CD4-positive, alpha-beta T cell treated with Interleukin-6 for 4 hours (primary cell): ENCODE measurements at regions not wholly inside any gene's neighbourhood (a gene's known extent, or its start where the extent isn't known, plus 50 kb on each side); places are given as distances from the start of the nearest gene placed in this dataset.
"Not testable (repeated sequence)": the region's sequence is repeated elsewhere in the genome, so short reads cannot be mapped to it uniquely, and the experiment has no call there.

Source experiments
- DNase-seq: peaks from one replicate; pipeline ENCODE4 v3.0.0-alpha.2; 2020; ENCODE audit warnings: mixed read lengths

- DNase-seq = no peak
These were observed 58.8 kb downstream of the UQCRFS1 start for GRCh38 chr19:29154163-29154562.

GRCh38 chr19:29145756-29146155, 67.2 kb downstream of the UQCRFS1 start:
- DNase-seq = no peak

GRCh38 chr19:29143183-29143582, 69.8 kb downstream of the UQCRFS1 start:
- DNase-seq = no peak

DNA sequence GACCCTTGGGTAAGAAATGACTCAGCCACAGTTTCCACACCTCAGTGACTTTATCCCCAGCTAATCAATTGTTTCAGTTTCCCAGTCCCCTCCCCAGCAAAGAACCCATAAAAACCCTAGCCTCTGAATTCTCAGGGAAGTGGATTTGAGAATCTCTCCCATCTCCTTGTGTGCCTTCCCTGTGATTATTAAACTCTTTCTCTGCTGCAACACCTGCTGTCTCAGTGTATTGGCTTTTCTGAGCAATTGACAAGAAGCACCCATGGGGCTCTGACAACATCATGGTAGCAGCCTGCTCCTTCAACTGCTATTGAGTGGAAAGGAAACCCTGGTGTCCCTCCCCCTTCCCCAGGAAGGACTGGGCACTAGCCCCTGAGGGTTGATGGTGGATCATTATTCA, 73.7 kb downstream of the UQCRFS1 start:
- DNase-seq = no peak

GRCh38 chr19:29138206-29138605, 74.7 kb downstream of the UQCRFS1 start:
- DNase-seq = not testable (repeated sequence)

- no peak for DNase-seq
These were observed 81.5 kb downstream of the UQCRFS1 start for GRCh38 chr19:29131456-29131855.

- DNase-seq = no peak
These were observed 83.8 kb downstream of the UQCRFS1 start for GRCh38 chr19:29129148-29129547.

GRCh38 chr19:29128203-29128602, 84.7 kb downstream of the UQCRFS1 start:
- DNase-seq = no peak

DNA sequence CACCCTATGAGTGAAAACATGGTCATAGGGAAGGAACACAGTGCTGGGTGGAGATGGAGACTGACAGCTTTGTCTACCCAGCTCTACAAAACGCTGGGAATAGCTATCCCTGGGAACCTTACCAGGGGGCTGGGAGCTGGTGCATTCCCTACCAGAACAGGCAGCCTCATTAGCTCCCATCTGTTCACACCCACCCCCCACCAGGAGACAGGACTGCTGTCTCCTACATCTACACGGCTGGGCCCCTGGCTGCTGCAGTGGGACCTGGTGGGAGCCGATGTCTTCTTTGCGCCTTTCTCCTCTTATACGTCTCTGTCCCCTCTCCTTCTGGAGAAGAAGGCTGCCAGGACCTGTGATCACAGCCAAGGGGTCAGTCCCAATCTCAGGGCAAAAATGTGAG, 90.8 kb downstream of the UQCRFS1 start:
- no peak for DNase-seq

- no peak for DNase-seq
These were observed 91.3 kb downstream of the UQCRFS1 start for GRCh38 chr19:29121684-29122083.

- no peak for DNase-seq
These were observed 92.5 kb downstream of the UQCRFS1 start for GRCh38 chr19:29120466-29120865.

DNA sequence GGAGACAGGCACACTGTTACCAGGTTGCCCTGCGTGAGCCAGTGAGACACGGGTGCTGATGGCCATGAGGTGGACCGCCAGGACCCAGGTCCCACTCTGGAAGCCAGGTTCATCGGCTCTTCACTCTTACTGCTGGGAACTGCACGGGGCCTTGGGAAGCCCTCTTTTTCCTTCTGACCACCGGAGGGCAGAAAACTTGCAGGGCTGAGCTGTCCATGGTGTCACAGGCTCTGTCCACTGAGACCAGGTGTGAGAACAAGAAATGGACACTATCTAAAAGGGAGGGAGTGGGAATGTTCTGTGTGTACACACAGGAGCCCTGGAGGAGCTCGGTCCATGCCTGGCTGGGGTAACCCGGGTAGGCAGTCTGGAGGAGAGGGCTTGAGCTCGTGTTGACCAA, 93.4 kb downstream of the UQCRFS1 start:
- DNase-seq = no peak

DNA sequence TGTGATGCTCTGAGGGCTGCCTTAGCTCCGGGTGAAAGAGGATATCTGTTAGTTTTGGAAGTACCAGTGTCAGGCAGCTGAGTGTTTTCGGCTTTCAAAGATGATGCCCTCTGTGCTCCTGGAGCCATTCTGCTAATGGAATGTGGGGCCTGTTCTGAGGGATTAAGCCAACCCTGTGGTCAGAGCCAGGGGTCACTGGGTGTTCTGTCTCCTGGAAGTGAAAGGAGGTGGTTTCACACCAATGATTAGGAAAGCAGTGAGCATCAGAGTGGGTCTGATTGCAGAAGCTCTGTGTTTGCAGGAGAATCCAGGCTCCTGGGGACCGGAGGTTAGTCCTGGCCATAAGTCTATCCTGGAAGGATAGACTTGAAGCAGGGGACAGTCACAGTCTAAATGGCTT, 94.6 kb downstream of the UQCRFS1 start:
- no peak for DNase-seq

DNA sequence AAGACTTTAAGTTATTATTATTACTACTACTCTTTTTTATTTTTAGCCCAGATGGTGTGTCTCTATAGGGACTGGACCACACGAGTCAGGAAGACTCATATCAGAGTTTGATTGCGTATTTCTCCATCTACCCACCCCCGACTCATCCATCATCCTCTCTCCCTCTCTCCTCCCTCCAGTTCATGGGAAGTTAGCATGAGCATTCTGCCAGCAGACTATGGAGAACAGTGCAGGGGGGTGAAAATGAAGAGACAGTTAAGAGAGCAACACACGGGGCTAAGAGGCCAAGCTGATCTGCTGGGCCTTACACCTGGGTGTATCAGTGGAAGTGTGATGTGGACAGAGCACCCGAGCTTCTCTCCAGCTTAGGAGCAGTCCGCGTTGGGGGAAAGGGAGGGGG, 95.0 kb downstream of the UQCRFS1 start:
- DNase-seq = no peak

GRCh38 chr19:29115181-29115580, 97.8 kb downstream of the UQCRFS1 start:
- DNase-seq = no peak

- DNase-seq = no peak
These were observed 99.1 kb downstream of the UQCRFS1 start for GRCh38 chr19:29113838-29114237.

DNA sequence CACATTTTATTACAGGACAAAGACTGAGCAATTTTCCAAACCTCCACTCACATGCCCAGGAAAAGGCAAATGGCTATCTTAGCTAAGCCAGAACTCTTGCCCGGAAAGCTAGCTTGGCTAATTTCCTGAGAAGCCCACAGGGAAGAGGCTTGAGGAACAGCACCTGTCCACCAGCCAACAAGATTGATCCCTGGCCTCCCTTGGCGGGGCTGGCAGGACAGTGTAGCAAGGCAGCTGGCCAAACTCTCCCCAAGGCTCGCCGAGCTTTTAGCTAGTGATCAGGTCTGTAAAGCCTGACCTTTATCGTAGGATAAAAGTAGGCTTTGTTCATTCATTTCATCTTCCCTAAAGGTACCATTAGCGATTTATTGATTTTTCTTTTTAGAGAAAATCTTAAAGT, 101.4 kb downstream of the UQCRFS1 start:
- DNase-seq = no peak

DNA sequence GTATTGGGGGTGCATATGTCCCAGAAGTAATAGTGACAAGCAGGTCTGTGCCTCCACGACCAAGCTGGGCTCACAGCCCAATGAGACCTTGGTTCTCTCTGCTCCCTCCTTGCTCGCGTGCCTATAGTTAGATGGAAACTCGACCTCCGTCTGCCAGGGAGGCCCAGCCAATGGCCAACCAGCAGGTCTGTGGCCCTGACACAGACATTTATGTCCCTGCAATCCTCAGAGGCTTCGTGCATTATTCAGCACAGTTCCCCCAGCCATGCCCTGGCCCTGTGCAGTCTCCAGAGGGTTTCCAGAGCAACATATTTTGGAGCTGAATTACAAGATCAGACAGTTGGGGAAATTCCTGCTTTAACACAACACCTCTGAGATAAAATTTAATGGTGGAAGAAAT, 105.1 kb downstream of the UQCRFS1 start:
- DNase-seq = no peak

GRCh38 chr19:29106346-29106885, 106.5 kb downstream of the UQCRFS1 start:
- DNase-seq = no peak

DNA sequence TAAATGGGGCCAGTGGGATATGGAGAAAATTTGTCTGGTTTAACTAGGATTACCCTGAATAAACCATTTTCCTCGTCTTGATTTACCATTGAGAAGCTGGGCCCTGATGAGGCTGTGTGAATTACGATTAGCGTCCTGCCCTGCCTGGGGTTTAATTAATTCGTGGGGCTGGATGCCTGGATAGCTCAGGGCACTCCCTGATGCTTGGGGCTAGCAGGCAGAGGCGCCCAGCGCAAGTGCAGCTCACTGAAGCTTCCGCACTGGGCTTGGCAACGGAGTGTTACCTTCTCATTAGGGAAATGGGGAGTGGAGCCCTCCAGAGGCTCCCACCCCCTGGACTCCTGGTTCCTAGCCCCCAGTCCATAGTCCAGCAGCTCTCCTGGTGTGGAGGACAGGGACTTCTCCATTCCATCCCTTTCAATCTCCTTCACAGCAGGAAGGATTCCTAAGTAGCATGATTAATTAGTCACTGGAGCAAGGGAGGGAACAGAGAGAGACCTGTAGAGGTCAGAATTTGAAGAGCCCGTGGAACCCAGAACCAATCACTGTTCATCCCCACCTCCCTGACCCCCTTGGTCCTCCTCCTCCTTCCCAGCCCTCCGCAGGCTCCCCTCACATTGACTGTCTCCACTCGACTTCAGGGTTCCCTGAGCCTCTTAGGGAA, 107.2 kb downstream of the UQCRFS1 start:
- DNase-seq = no peak

GRCh38 chr19:29104605-29105241, 108.2 kb downstream of the UQCRFS1 start:
- DNase-seq = no peak

- DNase-seq = no peak
These were observed 114.0 kb downstream of the UQCRFS1 start for GRCh38 chr19:29098863-29099481.

DNA sequence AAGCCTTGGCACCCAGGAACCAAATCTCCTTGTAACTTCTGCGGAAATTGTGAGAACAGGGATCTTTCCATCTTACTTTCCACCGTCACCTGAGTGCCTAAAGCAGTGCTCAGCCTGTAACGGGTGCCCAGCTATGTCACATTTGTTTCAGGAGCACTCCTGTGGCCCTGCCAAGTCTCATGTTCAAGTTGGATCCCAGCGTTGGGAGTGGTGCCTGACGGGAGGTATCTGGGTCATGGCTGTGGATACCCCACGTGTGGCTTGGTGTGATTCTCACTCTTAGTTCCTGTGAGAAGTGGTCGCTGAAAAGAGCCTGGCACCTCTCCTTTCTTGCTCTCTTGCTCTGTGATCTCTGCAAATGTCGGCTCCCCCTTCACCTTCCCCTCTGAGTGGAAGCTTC, 114.9 kb downstream of the UQCRFS1 start:
- DNase-seq = no peak

DNA sequence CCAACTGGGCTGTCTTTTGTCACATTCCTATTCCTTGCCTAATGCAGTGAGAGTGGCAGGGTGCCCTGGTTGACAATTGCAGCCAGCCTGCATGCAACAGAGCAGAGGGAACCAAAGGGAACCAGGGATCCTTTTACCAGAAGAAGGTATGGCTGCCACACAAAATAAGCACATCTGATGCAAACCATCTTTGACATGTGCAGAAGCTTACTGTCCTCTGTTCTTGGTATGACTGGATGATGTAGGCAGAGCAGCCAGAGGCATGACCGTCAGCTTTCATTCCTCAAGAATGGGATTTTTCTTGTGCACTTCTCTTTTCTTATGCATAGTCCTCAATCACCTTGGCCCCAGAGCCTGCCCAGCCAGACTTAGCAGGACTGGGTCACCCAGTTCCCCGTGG, 116.1 kb downstream of the UQCRFS1 start:
- DNase-seq = no peak
